ENCODE measurements at regions not wholly inside any gene's neighbourhood (a gene's known extent, or its start where the extent isn't known, plus 50 kb on each side); places are given as distances from the start of the nearest gene placed in this dataset.

GRCh38 chr11:133724116-133724515 lies 121.2 kb downstream of the SPATA19 start:
- H3K27ac ChIP-seq, result no peak overlapping the region
- TF ChIP-seq ZFX (IDR thresholded peaks at IDR 0.05; ENCODE audit: borderline replicate concordance) (no peak), CTCF (IDR thresholded peaks at IDR 0.05) (no peak)

- no peak overlapping the region for H3K27ac ChIP-seq
- TF ChIP-seq CTCF (IDR thresholded peaks at IDR 0.05), result no peak
- no peak for TF ChIP-seq ZFX (IDR thresholded peaks at IDR 0.05; ENCODE audit: borderline replicate concordance)
Measured at GRCh38 chr11:133723056-133723455, 122.3 kb downstream of the SPATA19 start.

GRCh38 chr11:133720951-133721350 lies 124.4 kb downstream of the SPATA19 start:
- TF ChIP-seq ZFX (IDR thresholded peaks at IDR 0.05; ENCODE audit: borderline replicate concordance), result no peak
- no peak for TF ChIP-seq CTCF (IDR thresholded peaks at IDR 0.05)
- no peak overlapping the region for H3K27ac ChIP-seq

- no peak overlapping the region for H3K27ac ChIP-seq
- TF ChIP-seq CTCF (IDR thresholded peaks at IDR 0.05) (no peak), ZFX (IDR thresholded peaks at IDR 0.05; ENCODE audit: borderline replicate concordance) (no peak)
Measured at GRCh38 chr11:133719532-133720235, 125.6 kb downstream of the SPATA19 start.

GRCh38 chr11:133718831-133719230 lies 126.5 kb downstream of the SPATA19 start:
- H3K27ac ChIP-seq, result no peak overlapping the region
- TF ChIP-seq CTCF (IDR thresholded peaks at IDR 0.05), result no peak
- no peak for TF ChIP-seq ZFX (IDR thresholded peaks at IDR 0.05; ENCODE audit: borderline replicate concordance)

- H3K27ac ChIP-seq, result no peak overlapping the region
- TF ChIP-seq CTCF (IDR thresholded peaks at IDR 0.05), result no peak
- no peak for TF ChIP-seq ZFX (IDR thresholded peaks at IDR 0.05; ENCODE audit: borderline replicate concordance)
Measured at GRCh38 chr11:133718238-133718637, 127.1 kb downstream of the SPATA19 start.

- TF ChIP-seq ZFX (IDR thresholded peaks at IDR 0.05; ENCODE audit: borderline replicate concordance) (no peak), CTCF (IDR thresholded peaks at IDR 0.05) (no peak)
- no peak overlapping the region for H3K27ac ChIP-seq
Measured at GRCh38 chr11:133716602-133717001, 128.7 kb downstream of the SPATA19 start.
